Liver (tissue), 8 donors: ENCODE measurements at regions not wholly inside any gene's neighbourhood (a gene's known extent, or its start where the extent isn't known, plus 50 kb on each side); places are given as distances from the start of the nearest gene placed in this dataset.

Experiments used
- DNase-seq: peaks from one replicate; pipeline ENCODE4 v3.0.0-alpha.2; 2017; ENCODE audit warnings: low spot score
- H3K27ac ChIP-seq, 2 donors: one replicate each; pipeline ENCODE4 v1.7.0; 2013; ENCODE audit warnings: inconsistent platforms in 2 of 2, low read length in 2 of 2, control low read depth in 1 of 2, low read depth in 1 of 2, mild to moderate bottlenecking in 1 of 2
- H3K27me3 ChIP-seq, 4 donors: one replicate each; pipeline versions ENCODE4 v1.6.1 to v1.7.0; 2013; ENCODE audit warnings: low read length in 3 of 4, inconsistent platforms in 1 of 4, mild to moderate bottlenecking in 1 of 4, moderate library complexity in 1 of 4; ENCODE audit not compliant: control insufficient read depth in 4 of 4, insufficient read depth in 4 of 4
- H3K36me3 ChIP-seq, 4 donors: one replicate each; pipeline versions ENCODE4 v1.6.1 to v1.7.0; 2013; ENCODE audit warnings: low read length in 3 of 4, mild to moderate bottlenecking in 3 of 4, low read depth in 1 of 4, moderate library complexity in 1 of 4; ENCODE audit not compliant: control insufficient read depth in 4 of 4, insufficient read depth in 3 of 4
- H3K4me1 ChIP-seq, 4 donors: one replicate each; pipeline versions ENCODE4 v1.6.1 to v1.7.0; 2013; ENCODE audit warnings: low read length in 3 of 4, mild to moderate bottlenecking in 3 of 4, moderate library complexity in 1 of 4; ENCODE audit not compliant: control insufficient read depth in 4 of 4, insufficient read depth in 4 of 4
- H3K4me3 ChIP-seq, 3 donors: one replicate each; pipeline versions ENCODE4 v1.6.1 to v1.7.0; 2013; ENCODE audit warnings: low read length in 3 of 3, control low read depth in 1 of 3, low read depth in 1 of 3, mild to moderate bottlenecking in 1 of 3
- H3K9ac ChIP-seq, 2 donors: one replicate each; pipeline ENCODE4 v1.7.0; 2013; ENCODE audit warnings: low read length in 2 of 2, mild to moderate bottlenecking in 2 of 2, moderate library complexity in 2 of 2, control low read depth in 1 of 2, low read depth in 1 of 2
- H3K9me3 ChIP-seq, 4 donors: one replicate each; pipeline versions ENCODE4 v1.6.1 to v1.7.0; 2013; ENCODE audit warnings: low read length in 3 of 4; ENCODE audit not compliant: control insufficient read depth in 4 of 4
- EGR1 ChIP-seq, 2 donors: IDR thresholded peaks; 2 replicates each; pipeline ENCODE4 v1.6.1; 2016 to 2018; ENCODE audit warnings: antibody characterized with exemption in 2 of 2, low read depth in 2 of 2
- FOXA1 ChIP-seq: IDR thresholded peaks from 2 replicates; pipeline ENCODE4 v1.6.1; 2016; ENCODE audit warnings: antibody characterized with exemption
- FOXA2 ChIP-seq: IDR thresholded peaks from 2 replicates; pipeline ENCODE4 v1.6.1; 2016; ENCODE audit warnings: antibody characterized with exemption
- GABPA ChIP-seq, 2 donors: IDR thresholded peaks in 1 of 2; conservative IDR thresholded peaks in 1 of 2; 2 replicates each; pipeline ENCODE4 v1.6.1; 2016; ENCODE audit warnings: antibody characterized with exemption in 2 of 2, mild to moderate bottlenecking in 1 of 2, moderate library complexity in 1 of 2
- HNF4A ChIP-seq, 2 donors: conservative IDR thresholded peaks; 2 replicates each; pipeline ENCODE4 v1.6.1; 2016; ENCODE audit warnings: antibody characterized with exemption in 2 of 2, mild to moderate bottlenecking in 2 of 2
- HNF4G ChIP-seq: IDR thresholded peaks from 2 replicates; pipeline ENCODE4 v1.6.1; 2016; ENCODE audit warnings: antibody characterized with exemption
- JUND ChIP-seq, 2 donors: IDR thresholded peaks; 2 replicates each; pipeline ENCODE4 v1.6.1; 2016; ENCODE audit warnings: antibody characterized with exemption in 2 of 2
- MAX ChIP-seq: IDR thresholded peaks from 2 replicates; pipeline ENCODE4 v1.6.1; 2016; ENCODE audit warnings: antibody characterized with exemption
- NR2F2 ChIP-seq: IDR thresholded peaks from 2 replicates; pipeline ENCODE4 v1.6.1; 2016; ENCODE audit warnings: antibody characterized with exemption
- RAD21 ChIP-seq, 2 donors: IDR thresholded peaks; 2 replicates each; pipeline ENCODE4 v1.6.1; 2016; ENCODE audit warnings: antibody characterized with exemption in 2 of 2, mild to moderate bottlenecking in 2 of 2
- RXRA ChIP-seq, 2 donors: IDR thresholded peaks; 2 replicates each; pipeline ENCODE4 v1.6.1; 2017 to 2018; ENCODE audit warnings: antibody characterized with exemption in 2 of 2, mild to moderate bottlenecking in 1 of 2
- SP1 ChIP-seq: IDR thresholded peaks from 2 replicates; pipeline ENCODE4 v1.6.1; 2018; ENCODE audit warnings: antibody characterized with exemption, mild to moderate bottlenecking
- TAF1 ChIP-seq: conservative IDR thresholded peaks from 2 replicates; pipeline ENCODE4 v1.6.1; 2016; ENCODE audit warnings: antibody characterized with exemption, mild to moderate bottlenecking
- YY1 ChIP-seq: IDR thresholded peaks from 2 replicates; pipeline ENCODE4 v1.6.1; 2016; ENCODE audit warnings: antibody characterized with exemption, mild to moderate bottlenecking
- ZBTB33 ChIP-seq: IDR thresholded peaks from 2 replicates; pipeline ENCODE4 v1.6.1; 2016; ENCODE audit warnings: antibody characterized with exemption
- whole genome bisulfite sequencing: extraction: QIAGEN DNeasy Blood & Tissue Kit; methylation state at CpG from one replicate; pipeline ENCODE4 v1.1.7; 2013; 5-methylcytosine and 5-hydroxymethylcytosine counted together
- TF ChIP-seq, protein P1 (sequence below): IDR thresholded peaks from 2 replicates; pipeline ENCODE4 v1.6.1; 2016; ENCODE audit warnings: antibody characterized with exemption
- TF ChIP-seq, protein P2 (sequence below): IDR thresholded peaks from 2 replicates; pipeline ENCODE4 v1.6.1; 2016; ENCODE audit warnings: antibody characterized with exemption, mild to moderate bottlenecking
- TF ChIP-seq, protein P3 (sequence below): fragments of 150-350 bp; IDR thresholded peaks from 2 replicates; pipeline ENCODE4 v1.5.1; 2017; ENCODE audit warnings: improper control_type of control experiment, low read depth, low read length; ENCODE audit not compliant: missing input control
- donor health status: healthy.
- donor health status: healthy.
- donor health status: healthy.
- donor health status: healthy.
- donor health status: healthy.

- WGBS, result 63% methylated on average over 1 of the region's 1 CpG
- no peak for DNase-seq
Measured at GRCh38 chr11:23569134-23569533, 708.9 kb upstream of the CCDC179 start.

GRCh38 chr11:23569547-23569946 is 709.3 kb upstream of the CCDC179 start:
- Histone ChIP-seq H3K27ac (no peak overlapping the region), H3K27me3 (peaks cover 0 to 3% (median 0%) of the 10 kb centered on the region in 4 donors), H3K4me1 (no peaks in the 10 kb centered on the region), H3K9ac (no peak overlapping the region), H3K36me3 (no peaks in the 10 kb centered on the region), H3K4me3 (no peak overlapping the region), H3K9me3 (no peaks in the 10 kb centered on the region)
- no peak for TF ChIP-seq JUND (IDR thresholded peaks at IDR 0.05)
- TF ChIP-seq SP1, result no peak
- TF ChIP-seq FOXA2, result no peak
- TF ChIP-seq TAF1, result no peak
- TF ChIP-seq EGR1 (IDR thresholded peaks at IDR 0.05; ENCODE audit: low read depth in 2 of 2), result no peak
- TF ChIP-seq NR2F2, result no peak
- no peak for TF ChIP-seq FOXA1
- TF ChIP-seq, protein P1, sequence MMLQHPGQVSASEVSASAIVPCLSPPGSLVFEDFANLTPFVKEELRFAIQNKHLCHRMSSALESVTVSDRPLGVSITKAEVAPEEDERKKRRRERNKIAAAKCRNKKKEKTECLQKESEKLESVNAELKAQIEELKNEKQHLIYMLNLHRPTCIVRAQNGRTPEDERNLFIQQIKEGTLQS, result no peak
- no peak for TF ChIP-seq HNF4A (conservative IDR thresholded peaks at IDR 0.05)
- TF ChIP-seq ZBTB33, result no peak
- TF ChIP-seq HNF4G, result no peak
- no peak for TF ChIP-seq RXRA (IDR thresholded peaks at IDR 0.05)
- no peak for TF ChIP-seq MAX
- TF ChIP-seq GABPA (IDR thresholded peaks at IDR 0.05 in 1 of 2, conservative IDR thresholded peaks at IDR 0.05 in 1 of 2), result no peak
- TF ChIP-seq, protein P2, sequence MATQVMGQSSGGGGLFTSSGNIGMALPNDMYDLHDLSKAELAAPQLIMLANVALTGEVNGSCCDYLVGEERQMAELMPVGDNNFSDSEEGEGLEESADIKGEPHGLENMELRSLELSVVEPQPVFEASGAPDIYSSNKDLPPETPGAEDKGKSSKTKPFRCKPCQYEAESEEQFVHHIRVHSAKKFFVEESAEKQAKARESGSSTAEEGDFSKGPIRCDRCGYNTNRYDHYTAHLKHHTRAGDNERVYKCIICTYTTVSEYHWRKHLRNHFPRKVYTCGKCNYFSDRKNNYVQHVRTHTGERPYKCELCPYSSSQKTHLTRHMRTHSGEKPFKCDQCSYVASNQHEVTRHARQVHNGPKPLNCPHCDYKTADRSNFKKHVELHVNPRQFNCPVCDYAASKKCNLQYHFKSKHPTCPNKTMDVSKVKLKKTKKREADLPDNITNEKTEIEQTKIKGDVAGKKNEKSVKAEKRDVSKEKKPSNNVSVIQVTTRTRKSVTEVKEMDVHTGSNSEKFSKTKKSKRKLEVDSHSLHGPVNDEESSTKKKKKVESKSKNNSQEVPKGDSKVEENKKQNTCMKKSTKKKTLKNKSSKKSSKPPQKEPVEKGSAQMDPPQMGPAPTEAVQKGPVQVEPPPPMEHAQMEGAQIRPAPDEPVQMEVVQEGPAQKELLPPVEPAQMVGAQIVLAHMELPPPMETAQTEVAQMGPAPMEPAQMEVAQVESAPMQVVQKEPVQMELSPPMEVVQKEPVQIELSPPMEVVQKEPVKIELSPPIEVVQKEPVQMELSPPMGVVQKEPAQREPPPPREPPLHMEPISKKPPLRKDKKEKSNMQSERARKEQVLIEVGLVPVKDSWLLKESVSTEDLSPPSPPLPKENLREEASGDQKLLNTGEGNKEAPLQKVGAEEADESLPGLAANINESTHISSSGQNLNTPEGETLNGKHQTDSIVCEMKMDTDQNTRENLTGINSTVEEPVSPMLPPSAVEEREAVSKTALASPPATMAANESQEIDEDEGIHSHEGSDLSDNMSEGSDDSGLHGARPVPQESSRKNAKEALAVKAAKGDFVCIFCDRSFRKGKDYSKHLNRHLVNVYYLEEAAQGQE, result no peak
- TF ChIP-seq, protein P3, sequence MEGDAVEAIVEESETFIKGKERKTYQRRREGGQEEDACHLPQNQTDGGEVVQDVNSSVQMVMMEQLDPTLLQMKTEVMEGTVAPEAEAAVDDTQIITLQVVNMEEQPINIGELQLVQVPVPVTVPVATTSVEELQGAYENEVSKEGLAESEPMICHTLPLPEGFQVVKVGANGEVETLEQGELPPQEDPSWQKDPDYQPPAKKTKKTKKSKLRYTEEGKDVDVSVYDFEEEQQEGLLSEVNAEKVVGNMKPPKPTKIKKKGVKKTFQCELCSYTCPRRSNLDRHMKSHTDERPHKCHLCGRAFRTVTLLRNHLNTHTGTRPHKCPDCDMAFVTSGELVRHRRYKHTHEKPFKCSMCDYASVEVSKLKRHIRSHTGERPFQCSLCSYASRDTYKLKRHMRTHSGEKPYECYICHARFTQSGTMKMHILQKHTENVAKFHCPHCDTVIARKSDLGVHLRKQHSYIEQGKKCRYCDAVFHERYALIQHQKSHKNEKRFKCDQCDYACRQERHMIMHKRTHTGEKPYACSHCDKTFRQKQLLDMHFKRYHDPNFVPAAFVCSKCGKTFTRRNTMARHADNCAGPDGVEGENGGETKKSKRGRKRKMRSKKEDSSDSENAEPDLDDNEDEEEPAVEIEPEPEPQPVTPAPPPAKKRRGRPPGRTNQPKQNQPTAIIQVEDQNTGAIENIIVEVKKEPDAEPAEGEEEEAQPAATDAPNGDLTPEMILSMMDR, result no peak
- TF ChIP-seq YY1, result no peak
- TF ChIP-seq RAD21 (IDR thresholded peaks at IDR 0.05), result no peak
- no peak for DNase-seq
- 59% methylated on average over 3 of the region's 3 CpGs for WGBS

More at GRCh38 chr11:23569134-23569533, 708.9 kb upstream of the CCDC179 start:
- Histone ChIP-seq H3K9ac (no peak overlapping the region), H3K27ac (no peak overlapping the region), H3K4me1 (no peaks in the 10 kb centered on the region), H3K4me3 (no peak overlapping the region), H3K9me3 (no peaks in the 10 kb centered on the region), H3K36me3 (no peaks in the 10 kb centered on the region), H3K27me3 (peaks cover 0 to 3% (median 0%) of the 10 kb centered on the region in 4 donors)
- no peak for TF ChIP-seq GABPA (IDR thresholded peaks at IDR 0.05 in 1 of 2, conservative IDR thresholded peaks at IDR 0.05 in 1 of 2)
- no peak for TF ChIP-seq MAX
- TF ChIP-seq RXRA (IDR thresholded peaks at IDR 0.05), result no peak
- no peak for TF ChIP-seq FOXA1
- TF ChIP-seq HNF4G, result no peak
- no peak for TF ChIP-seq ZBTB33
